AG08396 (cell line): ENCODE measurements at regions not wholly inside any gene's neighbourhood (a gene's known extent, or its start where the extent isn't known, plus 50 kb on each side); places are given as distances from the start of the nearest gene placed in this dataset.
"Not testable (repeated sequence)": the region's sequence is repeated elsewhere in the genome, so short reads cannot be mapped to it uniquely, and the experiment has no call there.

Experiments
- DNase-seq: peaks from one replicate; pipeline ENCODE4 v3.0.0; 2012; ENCODE audit warnings: low spot score, mixed read lengths

DNA sequence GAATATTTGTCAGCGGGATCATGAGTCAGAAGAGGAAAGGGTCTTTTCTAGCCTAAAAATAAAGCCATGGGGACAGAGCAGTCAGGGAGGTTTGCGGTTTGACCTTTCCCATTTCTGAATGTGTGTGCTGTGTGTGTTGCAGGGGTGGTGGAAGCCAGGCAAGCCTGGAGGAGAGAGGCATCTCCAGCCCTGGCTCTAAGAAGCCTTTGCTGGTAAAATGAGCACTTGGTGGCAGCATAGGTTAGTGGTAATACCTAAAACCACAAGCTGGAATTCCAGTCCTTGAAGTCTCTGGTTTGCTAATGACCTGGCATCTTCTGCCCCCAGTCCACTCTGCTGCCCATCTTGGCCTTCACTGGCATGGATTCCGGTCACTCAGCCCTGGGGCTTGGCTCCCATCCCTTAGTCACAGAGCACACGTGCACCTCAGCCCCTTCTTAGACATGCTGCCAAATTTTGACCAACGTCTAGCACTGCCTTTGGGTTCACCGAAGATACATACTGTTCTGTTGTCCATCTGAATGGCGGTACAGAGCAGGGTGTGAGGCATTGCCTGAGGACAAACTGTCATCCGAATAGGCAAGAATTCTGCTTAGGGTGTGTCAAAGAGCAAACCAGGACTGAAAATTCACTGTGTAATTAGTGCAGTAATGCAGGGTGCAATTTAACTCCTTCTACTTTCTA, 52.7 kb downstream of the KCNA5 start:
- DNase-seq, result peak; percentile 74

DNA sequence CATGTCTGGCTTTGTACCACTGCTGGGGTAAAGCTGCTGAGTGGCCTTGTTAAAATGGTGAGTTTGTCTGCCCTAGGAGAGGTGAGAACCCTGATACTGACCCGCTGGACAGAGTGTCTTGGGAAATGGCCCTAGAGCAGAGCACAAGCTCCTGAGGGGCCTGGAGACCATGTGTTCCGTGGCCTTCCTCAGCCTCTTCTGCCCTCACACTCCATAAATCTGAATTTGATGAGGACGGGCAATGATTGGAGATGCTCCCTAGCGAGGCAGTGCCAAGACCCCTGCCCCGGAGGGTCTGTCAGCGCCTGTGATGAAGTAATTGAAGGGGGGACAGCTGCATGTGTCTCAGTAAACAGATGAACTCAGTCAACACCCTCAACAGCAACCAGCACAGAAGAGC, 54.1 kb downstream of the KCNA5 start:
- no peak for DNase-seq

- no peak for DNase-seq
Measured at GRCh38 chr12:5099136-5099535, 55.5 kb downstream of the KCNA5 start.

DNA sequence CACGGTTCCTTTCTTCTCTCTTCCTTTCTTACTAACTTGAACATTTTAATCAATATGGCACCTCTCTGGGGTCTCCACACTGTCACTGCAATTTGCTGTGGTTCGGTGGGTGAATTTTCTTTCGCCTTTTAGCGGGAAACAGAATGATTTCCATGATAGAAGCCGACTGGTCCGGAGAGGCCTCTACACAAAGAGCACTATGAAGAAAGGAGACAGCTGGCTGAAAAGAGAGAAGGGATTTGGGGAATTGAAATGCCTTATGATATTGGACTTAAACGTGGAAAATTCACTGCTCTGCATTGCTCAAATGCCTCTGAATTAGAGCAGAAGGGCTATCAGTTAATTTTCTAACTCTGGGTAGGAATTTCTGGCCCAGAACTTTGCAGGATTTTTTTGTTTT, 55.9 kb downstream of the KCNA5 start:
- no peak for DNase-seq

GRCh38 chr12:5101686-5102085, 58.0 kb downstream of the KCNA5 start:
- no peak for DNase-seq

DNA sequence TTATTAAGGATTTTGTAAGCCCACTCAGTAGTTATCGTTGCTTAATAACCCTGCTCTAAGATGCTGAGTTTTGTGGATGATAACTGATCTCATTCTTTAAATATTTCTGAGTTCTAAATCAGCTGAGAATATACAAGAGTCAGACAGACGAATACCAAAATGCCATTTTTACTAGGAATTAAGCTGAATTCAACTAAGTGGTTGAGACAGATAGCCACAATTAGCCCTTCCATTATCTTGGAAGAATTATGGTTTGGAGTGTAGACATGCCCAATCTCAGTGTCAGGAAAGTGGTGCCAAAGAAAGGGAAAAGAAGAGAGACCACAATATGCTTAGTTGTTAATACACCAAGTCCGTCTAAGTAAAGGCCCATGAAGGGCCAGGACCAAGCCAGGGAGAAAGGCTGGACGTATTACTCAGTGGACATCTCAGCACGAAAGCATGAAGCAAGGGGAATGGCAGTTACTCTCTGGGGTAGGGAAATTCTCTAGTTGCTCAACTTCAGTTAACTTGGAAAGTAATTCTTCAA, 58.6 kb downstream of the KCNA5 start:
- DNase-seq, result peak; percentile 63

- no peak for DNase-seq
Measured at GRCh38 chr12:5102806-5103205, 59.1 kb downstream of the KCNA5 start.

DNA sequence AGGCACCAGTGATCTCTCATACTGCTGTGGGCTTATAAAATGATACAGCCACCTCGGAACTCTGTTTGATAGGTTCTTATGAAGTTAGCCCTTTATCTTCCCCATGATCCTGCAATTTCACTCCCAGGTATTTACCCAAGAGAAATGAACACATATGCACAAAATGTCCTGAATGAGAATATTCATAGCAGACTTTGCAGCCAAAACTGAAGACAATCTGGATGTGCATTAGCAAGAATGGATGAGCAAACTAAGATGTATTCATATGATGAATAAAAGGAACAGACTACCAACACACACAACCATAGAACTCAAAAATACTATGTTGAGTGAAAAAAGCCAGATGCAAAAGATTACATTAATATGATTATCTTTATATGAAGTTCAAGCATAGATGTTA, 66.7 kb downstream of the KCNA5 start:
- no peak for DNase-seq

- DNase-seq, result no peak
Measured at GRCh38 chr12:5114436-5114835, 70.8 kb downstream of the KCNA5 start.

DNA sequence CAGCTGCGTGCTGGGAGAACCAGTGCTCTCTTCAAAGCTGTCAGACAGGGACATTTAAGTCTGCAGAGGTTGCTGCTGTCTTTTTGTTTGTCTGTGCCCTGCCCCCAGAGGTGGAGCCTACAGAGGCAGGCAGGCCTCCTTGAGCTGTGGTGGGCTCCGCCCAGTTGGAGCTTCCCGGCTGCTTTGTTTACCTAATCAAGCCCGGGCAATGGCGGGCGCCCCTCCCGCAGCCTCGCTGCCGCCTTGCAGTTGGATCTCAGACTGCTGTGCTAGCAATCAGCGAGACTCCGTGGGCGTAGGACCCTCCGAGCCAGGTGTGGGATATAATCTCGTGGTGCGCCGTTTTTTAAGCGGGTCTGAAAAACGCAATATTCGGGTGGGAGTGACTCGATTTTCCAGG, 78.1 kb downstream of the KCNA5 start:
- not testable (repeated sequence) for DNase-seq

GRCh38 chr12:5122256-5122831, 78.7 kb downstream of the KCNA5 start:
- not testable (repeated sequence) for DNase-seq

DNA sequence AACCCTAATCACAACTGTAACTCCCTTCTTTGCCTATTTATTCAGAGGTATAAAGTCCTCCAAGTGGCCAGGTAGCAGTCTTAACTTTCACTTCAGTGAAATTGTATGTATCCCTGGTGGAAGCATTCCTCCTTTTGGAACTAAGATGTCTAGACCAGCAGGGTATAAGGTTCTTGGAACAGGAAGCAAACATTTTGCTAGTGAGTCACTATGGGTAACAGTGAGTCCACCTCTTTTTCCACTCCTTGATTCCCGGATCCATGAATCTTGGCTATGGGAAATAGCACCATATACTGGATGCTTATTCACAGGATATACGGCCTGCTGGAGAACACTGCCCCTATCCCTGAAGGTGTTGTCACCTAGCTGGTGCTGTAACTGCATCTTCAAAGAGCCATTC, 80.2 kb downstream of the KCNA5 start:
- DNase-seq, result no peak

DNA sequence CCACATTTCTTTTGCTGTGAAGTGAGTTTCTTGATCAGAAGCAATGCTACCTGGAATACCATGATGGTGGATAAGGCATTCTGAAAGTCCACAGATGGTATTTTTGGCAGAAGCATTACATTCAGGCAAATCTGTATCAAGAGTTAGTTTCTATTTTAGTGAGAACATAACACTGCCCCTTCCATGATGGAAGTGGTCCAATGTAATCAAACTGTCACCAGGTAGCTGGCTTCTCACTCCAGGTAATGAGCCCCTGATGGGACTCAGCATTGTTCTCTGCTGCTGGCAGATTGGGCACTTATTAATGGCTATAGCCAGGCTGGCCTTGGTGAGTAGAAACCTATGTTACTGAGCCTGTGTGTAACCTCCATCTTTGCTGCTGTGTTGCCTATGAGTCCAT, 80.7 kb downstream of the KCNA5 start:
- no peak for DNase-seq

DNA sequence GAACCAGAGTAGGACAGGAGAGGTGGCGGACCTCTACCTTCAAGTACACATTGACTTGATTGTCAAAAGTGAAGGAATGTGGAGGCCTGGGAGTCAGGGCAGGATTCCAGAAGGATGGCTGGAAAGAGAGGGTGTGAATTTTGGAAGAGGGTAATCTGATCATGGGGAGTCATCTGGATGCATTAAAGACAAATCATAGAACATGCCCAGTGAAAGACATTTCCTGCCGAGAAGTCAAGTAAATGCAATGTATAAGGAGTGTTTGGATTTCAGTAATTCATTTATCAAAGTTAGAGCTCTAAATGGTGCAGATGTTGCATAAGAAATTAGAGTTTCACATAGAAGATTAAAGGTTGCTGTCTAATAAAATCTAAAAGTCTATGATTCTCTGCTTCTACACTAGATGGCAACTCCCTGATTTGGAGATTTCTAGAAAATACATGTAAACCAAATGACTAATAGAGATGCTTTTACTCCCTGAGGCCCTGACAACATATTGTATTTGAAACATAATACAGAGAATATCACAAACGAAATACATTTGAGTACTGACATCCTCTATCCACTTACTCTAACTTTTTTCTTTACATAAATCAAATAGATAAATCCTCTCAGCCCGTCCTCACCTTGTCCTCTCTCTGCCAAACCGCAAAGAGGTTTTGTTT, 91.3 kb downstream of the KCNA5 start:
- no peak for DNase-seq

DNA sequence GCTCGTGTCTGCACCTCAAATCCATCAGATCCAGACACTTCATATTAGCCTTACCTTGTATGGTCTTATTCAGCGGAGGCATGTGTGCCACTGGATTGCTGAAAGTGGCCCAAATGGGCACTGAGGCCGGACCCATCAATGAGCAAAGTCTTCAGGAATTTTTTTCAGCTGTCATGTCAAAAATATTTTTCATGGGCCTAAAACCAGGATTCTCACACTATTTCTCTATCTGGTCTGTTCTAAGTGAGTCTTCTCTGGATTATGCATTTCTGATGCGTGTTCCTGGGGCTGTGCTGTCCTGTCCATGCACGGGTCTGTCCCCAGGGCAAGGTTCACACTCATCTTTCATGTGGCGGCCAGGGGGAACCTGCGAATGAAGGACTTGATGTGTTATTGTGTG, 94.6 kb downstream of the KCNA5 start:
- DNase-seq, result no peak

GRCh38 chr12:5138845-5139244, 95.2 kb downstream of the KCNA5 start:
- peak; percentile 14 for DNase-seq

DNA sequence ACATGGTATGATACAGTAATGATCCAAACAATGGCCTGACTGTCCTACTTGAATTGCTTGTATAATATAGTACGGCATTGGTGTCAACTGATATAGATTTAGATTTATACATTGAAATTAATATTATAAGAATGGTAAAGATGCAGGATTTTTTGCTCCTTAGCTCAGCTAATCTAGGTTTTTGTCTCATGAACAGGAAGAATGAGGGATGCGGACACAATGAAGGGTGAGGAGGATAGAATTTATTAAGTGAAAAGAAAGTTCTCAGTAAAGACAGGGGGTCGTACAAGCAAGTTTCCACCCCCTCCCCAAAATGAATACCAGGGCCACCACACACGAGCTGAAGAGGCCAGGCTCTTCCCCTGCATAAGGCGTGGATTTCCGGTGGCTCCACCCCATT, 96.1 kb downstream of the KCNA5 start:
- DNase-seq, result no peak

DNA sequence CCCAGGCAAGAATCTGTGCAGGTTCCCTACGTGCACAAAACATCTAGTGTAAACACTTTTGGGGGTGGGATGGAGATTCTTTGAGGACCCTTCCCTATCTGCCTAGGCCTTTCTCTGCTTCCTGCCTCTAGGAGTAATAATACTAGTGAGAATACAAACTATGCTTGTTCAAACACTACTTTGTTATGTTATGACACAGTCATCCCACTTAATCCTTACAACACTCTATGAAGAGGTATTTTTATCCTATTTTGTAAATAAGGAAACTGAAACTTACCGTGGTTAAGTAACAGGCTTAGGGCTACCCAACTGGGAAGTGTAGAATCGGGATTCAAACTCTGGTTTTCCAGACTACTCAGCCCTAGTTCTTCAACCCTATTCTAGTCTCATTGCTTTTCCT, 96.5 kb downstream of the KCNA5 start:
- DNase-seq, result no peak

DNA sequence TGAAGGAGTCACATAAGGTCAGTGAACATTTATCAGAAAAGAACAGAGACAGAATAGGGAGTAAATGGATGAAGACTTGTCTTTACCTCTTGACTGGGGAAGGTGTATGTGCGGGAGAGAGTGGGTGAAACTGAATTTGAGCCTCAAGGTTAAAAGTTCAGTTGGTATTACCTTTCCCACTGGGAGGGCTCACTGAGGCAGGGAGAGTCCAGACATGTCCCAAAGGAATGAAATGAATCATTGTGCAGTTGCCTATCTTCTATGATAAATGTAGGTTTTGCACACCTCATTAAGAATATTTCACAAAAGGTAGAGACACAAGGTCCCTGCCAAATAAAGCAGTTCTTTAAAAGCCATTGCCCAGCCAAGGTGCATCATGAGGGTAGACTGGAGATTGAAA, 105.2 kb downstream of the KCNA5 start:
- DNase-seq, result no peak

DNA sequence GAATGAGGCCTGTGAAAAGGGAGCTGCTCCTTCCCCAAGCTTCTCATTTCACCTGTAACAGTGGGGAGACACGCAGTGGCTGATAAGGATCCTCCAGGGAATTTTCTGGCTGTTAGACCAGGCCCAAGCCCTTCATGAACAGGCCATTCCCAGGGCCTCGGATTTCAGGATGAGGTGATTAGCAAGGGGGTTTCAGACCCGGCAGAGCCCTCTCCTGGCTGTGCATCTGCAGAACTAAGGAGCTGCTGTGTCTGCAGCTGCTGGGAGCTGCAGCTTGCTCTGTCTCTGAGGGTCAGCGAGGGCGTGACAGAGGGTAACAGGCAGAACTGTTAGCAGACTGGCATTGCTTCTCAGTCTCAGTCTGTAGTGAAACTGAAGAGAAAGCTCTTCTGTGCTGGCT, 110.4 kb downstream of the KCNA5 start:
- DNase-seq, result no peak

GRCh38 chr12:5155866-5156265, 112.2 kb downstream of the KCNA5 start:
- no peak for DNase-seq

DNA sequence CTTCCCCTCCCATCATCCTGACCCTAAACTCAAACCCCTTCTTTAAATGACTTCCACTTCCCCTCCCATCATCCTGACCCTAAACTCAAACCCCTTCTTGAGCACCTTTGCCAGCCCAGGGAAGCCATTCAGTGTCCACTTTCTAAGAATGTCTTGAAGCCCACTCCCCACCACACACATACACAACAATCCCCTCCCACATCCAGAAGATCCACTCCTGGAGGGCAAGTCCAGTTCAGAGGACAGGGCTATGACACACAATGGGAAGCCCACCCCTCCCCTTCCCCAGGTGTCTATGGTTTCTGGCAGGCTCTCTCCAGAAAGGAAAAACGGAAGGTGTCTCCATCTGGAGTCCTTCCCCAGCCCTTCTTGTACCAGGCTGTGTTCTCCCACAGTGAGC, 117.1 kb downstream of the KCNA5 start:
- no peak for DNase-seq

GRCh38 chr12:5163661-5164060, 120.0 kb downstream of the KCNA5 start:
- no peak for DNase-seq
